BJ (cell line): ENCODE measurements at regions not wholly inside any gene's neighbourhood (a gene's known extent, or its start where the extent isn't known, plus 50 kb on each side); places are given as distances from the start of the nearest gene placed in this dataset.

ENCODE experiments used
- CTCF ChIA-PET: fragments of 350-600 bp; formaldehyde crosslinking; extraction: SDS; loops from one replicate; lab custom pipeline; 2021; ENCODE audit warnings: antibody characterized with exemption, inconsistent platforms; lab: Yijun Ruan, JAX
- POLR2A ChIA-PET: fragments of 300-600 bp; sonication (Branson Sonifier 250); formaldehyde crosslinking; extraction: SDS; loops from one replicate; lab custom pipeline; 2021; ENCODE audit warnings: antibody characterized with exemption; lab: Charles Lee
- DNase-seq: peaks from one replicate; pipeline ENCODE4 v3.0.0-alpha.2; 2011; ENCODE audit warnings: low read depth
- H3K27me3 ChIP-seq: 2 replicates; pipeline ENCODE4 v1.6.0; 2011; ENCODE audit warnings: low read length; ENCODE audit not compliant: control insufficient read depth, insufficient read depth
- H3K36me3 ChIP-seq: 2 replicates; pipeline ENCODE4 v1.5.1; 2011; ENCODE audit warnings: low read length; ENCODE audit not compliant: control insufficient read depth, insufficient read depth
- H3K4me3 ChIP-seq: 2 replicates; pipeline ENCODE4 v1.5.1; 2011; ENCODE audit warnings: low read depth, mild to moderate bottlenecking, control low read depth, low read length
- CTCF ChIP-seq: IDR thresholded peaks from 2 replicates; pipeline ENCODE4 v1.5.1; 2011; ENCODE audit warnings: low read depth, mild to moderate bottlenecking, control low read depth, inconsistent platforms, low read length, moderate library complexity; ENCODE audit not compliant: insufficient read depth

DNA sequence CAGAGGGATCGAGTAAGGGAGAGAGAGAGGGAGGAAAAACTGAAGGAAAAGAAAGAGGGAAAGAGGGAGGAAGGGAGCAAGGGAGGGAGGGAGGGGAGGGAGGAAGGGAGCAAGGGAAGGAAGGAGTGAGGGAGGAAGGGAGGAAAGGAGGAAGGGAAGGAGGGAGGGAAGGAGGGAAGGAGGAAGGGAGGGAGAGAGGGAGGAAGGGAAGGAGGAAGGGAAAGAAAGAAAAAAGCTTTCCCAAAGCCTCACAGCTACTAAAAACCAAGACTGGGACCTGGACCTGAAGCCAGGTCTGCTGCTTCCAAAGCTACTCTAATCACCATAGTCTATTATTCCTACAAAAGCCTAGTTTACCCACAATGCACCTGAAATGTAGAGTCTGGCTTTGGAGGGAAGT, 259.8 kb upstream of the WWC1 start:
- POLR2A ChIA-PET = no interaction called here
- Histone ChIP-seq H3K4me3 (no peak overlapping the region), H3K27me3 (peaks cover 2% of the 10 kb centered on the region), H3K36me3 (no peaks in the 10 kb centered on the region)
- no peak for DNase-seq
- CTCF ChIA-PET = no interaction called here
- TF ChIP-seq CTCF = no peak

GRCh38 chr5:168039039-168039438, 252.4 kb upstream of the WWC1 start:
- TF ChIP-seq CTCF = no peak
- H3K36me3 ChIP-seq = no peaks in the 10 kb centered on the region
- peaks cover 4% of the 10 kb centered on the region; the same call in 1 of the 2 replicates for H3K27me3 ChIP-seq
- ChIA-PET CTCF (no interaction called here), POLR2A (no interaction called here)
- DNase-seq = no peak
- no peak overlapping the region for H3K4me3 ChIP-seq

- DNase-seq = no peak
- peaks cover 4% of the 10 kb centered on the region; the same call in 1 of the 2 replicates for H3K27me3 ChIP-seq
- no peaks in the 10 kb centered on the region for H3K36me3 ChIP-seq
- H3K4me3 ChIP-seq = no peak overlapping the region
- POLR2A ChIA-PET = no interaction called here
- CTCF ChIA-PET = interaction anchor here (1.1 kb wide), 1 partner anchor 14 kb away, joined by 3 read pairs; no protein-coding TSS in a partner anchor
- TF ChIP-seq CTCF = no peak
These were observed 251.7 kb upstream of the WWC1 start for GRCh38 chr5:168039566-168040248.

DNA sequence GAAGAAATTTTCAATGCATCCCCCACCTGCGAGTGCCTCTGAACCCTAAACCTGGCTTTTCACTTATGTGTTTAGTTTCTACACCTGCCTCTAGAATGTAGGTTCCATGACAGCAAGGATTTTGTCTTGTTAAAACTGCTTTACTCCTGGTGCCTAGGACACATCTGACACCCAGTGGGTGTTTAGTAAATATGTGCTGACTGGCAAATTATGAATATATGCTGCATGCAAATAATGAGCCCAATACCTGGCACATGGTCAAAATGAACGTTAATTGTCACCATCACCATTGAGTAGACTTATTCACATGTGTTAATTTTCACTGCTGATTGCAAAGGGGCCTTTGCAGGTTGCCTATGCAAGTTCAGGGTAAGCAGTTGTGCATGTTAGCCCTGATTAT, 249.9 kb upstream of the WWC1 start:
- TF ChIP-seq CTCF = no peak
- ChIA-PET CTCF (interaction anchor here (1.0 kb wide), 1 partner anchor 179 kb away, joined by 3 read pairs; no protein-coding TSS in a partner anchor), POLR2A (no interaction called here)
- no peak overlapping the region for H3K4me3 ChIP-seq
- H3K36me3 ChIP-seq = no peaks in the 10 kb centered on the region
- DNase-seq = no peak
- peaks cover 4% of the 10 kb centered on the region; the same call in 1 of the 2 replicates for H3K27me3 ChIP-seq

- no peak for TF ChIP-seq CTCF
- no peak for DNase-seq
- Histone ChIP-seq H3K36me3 (no peaks in the 10 kb centered on the region), H3K27me3 (peaks cover 4% of the 10 kb centered on the region; the same call in 1 of the 2 replicates), H3K4me3 (no peak overlapping the region)
- ChIA-PET POLR2A (no interaction called here), CTCF (no interaction called here)
These were observed 249.0 kb upstream of the WWC1 start for GRCh38 chr5:168042284-168043068.
